Lung (tissue), 11 donors: ENCODE measurements at regions not wholly inside any gene's neighbourhood (a gene's known extent, or its start where the extent isn't known, plus 50 kb on each side); places are given as distances from the start of the nearest gene placed in this dataset.

Source experiments
- ATAC-seq: fragments of 200-7000 bp; cut with Tn5 transposase; one replicate; pipeline ENCODE4 v1.9.1; 2020; ENCODE audit warnings: moderate number of reproducible peaks; ENCODE audit not compliant: insufficient read depth, low FRiP score
- DNase-seq, 3 donors: peaks; one replicate each; pipeline ENCODE4 v3.0.0-alpha.2; 2013 to 2017
- H3K27ac ChIP-seq, 2 donors: one replicate each; pipeline ENCODE4 v1.5.1; 2013; ENCODE audit warnings: mild to moderate bottlenecking in 2 of 2, moderate library complexity in 2 of 2, control low read depth in 1 of 2, inconsistent platforms in 1 of 2, low read depth in 1 of 2, low read length in 1 of 2
- H3K27me3 ChIP-seq, 3 donors: one replicate each; pipeline ENCODE4 v1.5.1; 2013; ENCODE audit warnings: low read length in 2 of 3; ENCODE audit not compliant: control insufficient read depth in 3 of 3, insufficient read depth in 3 of 3
- H3K36me3 ChIP-seq, 4 donors: one replicate each; pipeline ENCODE4 v1.5.1; 2013; ENCODE audit warnings: low read length in 4 of 4, mild to moderate bottlenecking in 1 of 4, moderate library complexity in 1 of 4; ENCODE audit not compliant: control insufficient read depth in 4 of 4, insufficient read depth in 4 of 4
- H3K4me1 ChIP-seq, 5 donors: one replicate each; pipeline ENCODE4 v1.5.1; 2013; ENCODE audit warnings: low read length in 5 of 5, mild to moderate bottlenecking in 2 of 5, moderate library complexity in 1 of 5; ENCODE audit not compliant: control insufficient read depth in 5 of 5, insufficient read depth in 5 of 5
- H3K4me3 ChIP-seq: one replicate; pipeline ENCODE4 v1.5.1; 2013; ENCODE audit warnings: mild to moderate bottlenecking, control low read depth, moderate library complexity
- H3K9ac ChIP-seq, 2 donors: one replicate each; pipeline ENCODE4 v1.5.1; 2013; ENCODE audit warnings: low read length in 2 of 2, control low read depth in 1 of 2; ENCODE audit not compliant: insufficient read depth in 1 of 2
- H3K9me3 ChIP-seq, 4 donors: one replicate each; pipeline ENCODE4 v1.5.1; 2013; ENCODE audit warnings: low read length in 3 of 4, mild to moderate bottlenecking in 1 of 4, moderate library complexity in 1 of 4; ENCODE audit not compliant: control insufficient read depth in 4 of 4, insufficient read depth in 3 of 4
- WGBS, 2 donors: extraction: QIAGEN DNeasy Blood & Tissue Kit; methylation state at CpG; one replicate each; pipeline ENCODE4 v1.1.7; 2013; 5-methylcytosine and 5-hydroxymethylcytosine counted together
- TF ChIP-seq, protein P1 (sequence below): IDR thresholded peaks from 2 replicates; pipeline ENCODE4 v1.5.1; 2012; ENCODE audit warnings: mild to moderate bottlenecking; ENCODE audit errors: control extremely low read depth, extremely low read depth
- donor health status: control.
- donor health status: control.
- donor health status: Bipolar disorder and iron deficiency.
- donor health status: healthy.
- donor health status: DM: yes; HTN: yes; CAD: no.

- Histone ChIP-seq H3K9me3 (peaks cover 0 to 15% (median 9%) of the 10 kb centered on the region in 4 donors), H3K27ac (no peak overlapping the region), H3K4me3 (no peak overlapping the region), H3K36me3 (no peaks in the 10 kb centered on the region), H3K4me1 (no peaks in the 10 kb centered on the region), H3K27me3 (peaks cover 0 to 4% (median 4%) of the 10 kb centered on the region in 3 donors), H3K9ac (no peak overlapping the region)
- ATAC-seq, result no peak
- DNase-seq, result no peak
- TF ChIP-seq, protein P1, sequence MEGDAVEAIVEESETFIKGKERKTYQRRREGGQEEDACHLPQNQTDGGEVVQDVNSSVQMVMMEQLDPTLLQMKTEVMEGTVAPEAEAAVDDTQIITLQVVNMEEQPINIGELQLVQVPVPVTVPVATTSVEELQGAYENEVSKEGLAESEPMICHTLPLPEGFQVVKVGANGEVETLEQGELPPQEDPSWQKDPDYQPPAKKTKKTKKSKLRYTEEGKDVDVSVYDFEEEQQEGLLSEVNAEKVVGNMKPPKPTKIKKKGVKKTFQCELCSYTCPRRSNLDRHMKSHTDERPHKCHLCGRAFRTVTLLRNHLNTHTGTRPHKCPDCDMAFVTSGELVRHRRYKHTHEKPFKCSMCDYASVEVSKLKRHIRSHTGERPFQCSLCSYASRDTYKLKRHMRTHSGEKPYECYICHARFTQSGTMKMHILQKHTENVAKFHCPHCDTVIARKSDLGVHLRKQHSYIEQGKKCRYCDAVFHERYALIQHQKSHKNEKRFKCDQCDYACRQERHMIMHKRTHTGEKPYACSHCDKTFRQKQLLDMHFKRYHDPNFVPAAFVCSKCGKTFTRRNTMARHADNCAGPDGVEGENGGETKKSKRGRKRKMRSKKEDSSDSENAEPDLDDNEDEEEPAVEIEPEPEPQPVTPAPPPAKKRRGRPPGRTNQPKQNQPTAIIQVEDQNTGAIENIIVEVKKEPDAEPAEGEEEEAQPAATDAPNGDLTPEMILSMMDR, result no peak
- 84 to 88% methylated on average over 17 of the region's 17 CpGs for WGBS, 2 donors
Measured at GRCh38 chrX:1094566-1095333, 117.7 kb downstream of the CRLF2 start.

DNA sequence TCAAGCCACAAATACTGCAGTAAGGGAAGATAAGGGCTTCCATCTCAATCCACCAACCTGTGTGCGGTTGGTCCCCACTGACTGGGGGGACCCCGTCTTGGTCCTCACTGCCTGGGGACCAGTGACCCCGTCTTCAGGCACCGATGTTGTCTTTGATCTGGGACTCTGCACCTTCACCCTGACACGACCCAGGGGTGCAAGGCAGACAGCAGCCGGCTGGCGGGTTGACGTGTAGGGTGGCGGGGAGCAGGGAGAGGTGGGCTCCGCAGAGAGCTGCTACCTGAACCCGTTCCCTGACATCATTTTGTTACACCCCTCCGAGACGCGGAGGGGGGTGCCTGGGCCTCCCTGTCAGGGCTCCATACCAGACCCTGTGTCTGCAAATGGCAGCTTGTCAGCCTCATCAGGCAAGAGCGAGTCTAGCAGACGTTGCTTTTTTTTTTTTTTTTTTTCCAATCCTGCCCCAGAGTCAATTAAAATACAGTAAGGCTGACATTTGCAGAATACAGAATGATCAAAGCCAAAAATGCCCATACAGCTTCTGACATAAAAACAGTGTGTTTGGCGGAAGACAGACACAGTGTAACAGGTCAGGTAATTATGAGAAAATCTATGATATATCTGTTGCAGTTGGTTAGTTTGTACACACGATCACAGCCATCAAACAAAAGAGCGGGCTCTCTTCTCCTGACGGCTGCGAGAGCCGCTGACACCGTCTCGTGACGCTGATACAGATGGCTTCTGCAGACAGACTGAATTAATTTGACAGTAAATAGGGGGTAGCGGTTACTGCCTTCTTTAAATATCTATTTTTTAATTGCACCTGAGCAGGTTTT, 118.6 kb downstream of the CRLF2 start:
- Histone ChIP-seq H3K4me3 (no peak overlapping the region), H3K27me3 (peaks cover 0 to 4% (median 4%) of the 10 kb centered on the region in 3 donors), H3K9me3 (peaks cover 0 to 13% (median 9%) of the 10 kb centered on the region in 4 donors), H3K36me3 (no peaks in the 10 kb centered on the region), H3K9ac (no peak overlapping the region), H3K4me1 (no peaks in the 10 kb centered on the region), H3K27ac (no peak overlapping the region)
- 48 to 62% methylated on average over 26 of the region's 26 CpGs for WGBS, 2 donors
- ATAC-seq (no peak), DNase-seq (peak in 1 of 3 donors; percentile 16)
- TF ChIP-seq, protein P1, result no peak

DNA sequence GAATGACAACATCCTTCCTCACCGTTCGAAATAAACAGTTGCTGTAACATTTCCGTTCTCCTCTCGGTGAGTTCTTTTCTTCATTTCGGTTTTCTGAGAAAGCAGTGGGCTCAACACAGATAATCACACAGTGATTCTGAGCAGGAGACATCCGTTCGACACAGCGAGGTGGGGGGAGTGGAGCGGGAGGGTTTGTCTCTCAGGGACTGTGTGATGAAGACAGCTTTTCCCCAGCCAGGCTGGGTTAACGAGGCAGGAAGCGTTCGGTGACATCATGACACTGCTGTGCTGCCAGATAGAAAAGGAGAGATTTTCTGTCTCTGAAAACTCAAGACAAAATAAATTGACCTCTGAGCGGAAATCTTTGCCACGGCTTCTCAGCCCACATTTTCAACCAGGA, 119.3 kb downstream of the CRLF2 start:
- TF ChIP-seq, protein P1, result no peak
- no peak overlapping the region for H3K27ac ChIP-seq
- DNase-seq (peak in 2 of 3 donors; percentile 10 to 41), ATAC-seq (no peak)
- peaks cover 0 to 4% (median 4%) of the 10 kb centered on the region in 3 donors for H3K27me3 ChIP-seq
- WGBS, 2 donors, result 39 to 40% methylated on average over 14 of the region's 14 CpGs
- H3K4me1 ChIP-seq, result no peaks in the 10 kb centered on the region
- H3K36me3 ChIP-seq, result no peaks in the 10 kb centered on the region
- H3K9me3 ChIP-seq, result peaks cover 0 to 13% (median 8%) of the 10 kb centered on the region in 4 donors
- no peak overlapping the region for H3K9ac ChIP-seq
- no peak overlapping the region for H3K4me3 ChIP-seq
